ENCODE measurements at regions not wholly inside any gene's neighbourhood (a gene's known extent, or its start where the extent isn't known, plus 50 kb on each side); places are given as distances from the start of the nearest gene placed in this dataset.
A peak's percentile ranks its signal among the peaks of the same experiment; 100 is the strongest.

- DNase-seq (ENCODE audit: low read depth), result no peak
- H3K4me3 ChIP-seq (ENCODE audit: low read length), result no peak overlapping the region
Observed at GRCh38 chr9:22731786-22732185, 285.2 kb downstream of the DMRTA1 start.

GRCh38 chr9:22739712-22740111, 293.1 kb downstream of the DMRTA1 start:
- no peak for DNase-seq (ENCODE audit: low read depth)
- TF ChIP-seq CTCF (IDR thresholded peaks at IDR 0.05; ENCODE audit: insufficient read depth, low read depth, low read length, missing control alignments), result no peak
- H3K4me3 ChIP-seq (ENCODE audit: low read length), result no peak overlapping the region

More at GRCh38 chr9:22731786-22732185, 285.2 kb downstream of the DMRTA1 start:
- no peak for TF ChIP-seq CTCF (IDR thresholded peaks at IDR 0.05; ENCODE audit: insufficient read depth, low read depth, low read length, missing control alignments)

GRCh38 chr9:22740781-22741180, 294.2 kb downstream of the DMRTA1 start:
- no peak for DNase-seq (ENCODE audit: low read depth)
- H3K4me3 ChIP-seq (ENCODE audit: low read length), result no peak overlapping the region
- TF ChIP-seq CTCF (IDR thresholded peaks at IDR 0.05; ENCODE audit: insufficient read depth, low read depth, low read length, missing control alignments), result no peak

- DNase-seq (ENCODE audit: low read depth), result no peak
- no peak overlapping the region for H3K4me3 ChIP-seq (ENCODE audit: low read length)
- no peak for TF ChIP-seq CTCF (IDR thresholded peaks at IDR 0.05; ENCODE audit: insufficient read depth, low read depth, low read length, missing control alignments)
Observed at GRCh38 chr9:22742401-22742800, 295.8 kb downstream of the DMRTA1 start.

- H3K4me3 ChIP-seq (ENCODE audit: low read length), result no peak overlapping the region
- no peak for TF ChIP-seq CTCF (IDR thresholded peaks at IDR 0.05; ENCODE audit: insufficient read depth, low read depth, low read length, missing control alignments)
- no peak for DNase-seq (ENCODE audit: low read depth)
Observed at GRCh38 chr9:22773501-22774220, 327.0 kb downstream of the DMRTA1 start.

- no peak for TF ChIP-seq CTCF (IDR thresholded peaks at IDR 0.05; ENCODE audit: insufficient read depth, low read depth, low read length, missing control alignments)
- DNase-seq (ENCODE audit: low read depth), result no peak
- H3K4me3 ChIP-seq (ENCODE audit: low read length), result no peak overlapping the region
Observed at GRCh38 chr9:22790329-22790728, 343.7 kb downstream of the DMRTA1 start.

- H3K4me3 ChIP-seq (ENCODE audit: low read length), result no peak overlapping the region
- peak; percentile 63 for DNase-seq (ENCODE audit: low read depth)
- TF ChIP-seq CTCF (IDR thresholded peaks at IDR 0.05; ENCODE audit: insufficient read depth, low read depth, low read length, missing control alignments), result no peak
Observed at GRCh38 chr9:22808876-22809275, 362.3 kb downstream of the DMRTA1 start.
